ENCODE measurements at regions not wholly inside any gene's neighbourhood (a gene's known extent, or its start where the extent isn't known, plus 50 kb on each side); places are given as distances from the start of the nearest gene placed in this dataset.

DNA sequence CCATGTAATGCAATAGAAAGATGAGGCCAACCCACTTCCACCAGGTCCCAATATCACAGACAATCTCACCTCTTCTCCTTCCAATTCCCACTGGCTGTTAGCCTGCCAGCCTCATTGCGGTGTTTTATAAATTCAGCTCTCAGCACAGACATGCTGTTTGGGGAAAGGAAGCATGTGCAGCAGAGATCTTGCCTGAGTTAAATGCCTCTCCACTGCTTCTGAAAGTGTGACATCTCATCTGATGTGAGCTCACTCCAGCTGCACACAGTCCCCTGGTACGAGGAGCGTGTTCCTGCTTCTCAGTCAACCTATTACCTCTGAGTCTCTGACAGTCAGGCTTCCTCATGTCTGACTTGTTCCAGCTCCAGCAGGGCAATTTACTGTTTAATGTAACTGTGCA lies 122.7 kb upstream of the GUCY1A2 start:
- no peak for DNase-seq (ENCODE audit: low spot score)

GRCh38 chr11:107139396-107139795 lies 121.1 kb upstream of the GUCY1A2 start:
- no peak for DNase-seq (ENCODE audit: low spot score)

- no peak for DNase-seq (ENCODE audit: low spot score)
These were observed 118.6 kb upstream of the GUCY1A2 start for GRCh38 chr11:107136892-107137291.

GRCh38 chr11:107131756-107132155 lies 113.5 kb upstream of the GUCY1A2 start:
- DNase-seq (ENCODE audit: low spot score): no peak

DNA sequence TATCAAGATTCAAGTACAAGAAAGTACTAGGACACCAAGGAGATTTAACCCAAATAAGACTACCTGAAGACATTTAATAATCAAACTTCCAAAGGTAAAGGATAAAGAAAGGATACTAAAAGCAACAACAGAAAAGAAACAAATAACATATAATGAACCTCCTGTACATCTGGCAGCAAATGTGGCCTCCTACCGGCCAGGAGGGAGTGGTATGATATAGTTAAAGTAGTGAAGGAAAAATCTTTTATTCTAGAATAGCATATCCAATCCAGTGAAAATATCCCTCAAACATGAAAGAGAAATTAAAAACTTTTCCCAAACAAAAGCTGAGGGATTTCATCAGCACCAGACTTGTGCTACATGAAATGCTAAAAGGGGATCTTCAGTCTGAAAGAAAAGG lies 104.7 kb upstream of the GUCY1A2 start:
- DNase-seq (ENCODE audit: low spot score): no peak

DNA sequence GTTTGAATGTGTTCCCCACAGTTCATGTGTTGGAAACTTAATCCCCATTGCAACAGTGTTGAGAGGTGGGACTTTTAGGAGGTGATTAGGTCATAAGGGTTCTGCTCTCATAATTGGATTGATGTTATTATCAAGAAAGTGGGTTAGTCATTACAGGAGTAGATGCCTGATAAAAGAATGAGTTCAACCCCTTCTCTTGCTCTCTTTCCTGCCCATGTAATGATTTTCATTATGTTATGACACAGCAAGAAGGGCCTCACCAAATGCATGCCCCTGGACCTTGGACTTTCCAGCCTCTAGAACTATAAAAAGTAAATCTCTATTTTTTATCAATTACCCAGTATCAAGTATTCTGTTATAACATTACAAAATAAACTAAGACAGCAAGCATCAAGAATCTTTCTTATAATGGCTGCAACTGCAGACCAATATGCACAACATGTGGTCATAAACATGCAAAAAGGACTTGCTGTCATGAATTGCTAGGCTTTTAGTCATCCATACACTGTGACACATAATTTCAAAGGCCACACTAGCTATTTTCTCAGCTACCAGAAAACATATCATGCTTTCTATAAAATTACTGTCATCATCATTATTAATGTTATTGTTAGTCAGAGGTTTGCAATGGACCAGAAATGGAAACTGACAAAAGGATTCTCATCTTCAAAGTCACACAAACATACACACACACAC lies 99.9 kb upstream of the GUCY1A2 start:
- no peak for DNase-seq (ENCODE audit: low spot score)

GRCh38 chr11:107116358-107116757 lies 98.1 kb upstream of the GUCY1A2 start:
- no peak for DNase-seq (ENCODE audit: low spot score)

DNA sequence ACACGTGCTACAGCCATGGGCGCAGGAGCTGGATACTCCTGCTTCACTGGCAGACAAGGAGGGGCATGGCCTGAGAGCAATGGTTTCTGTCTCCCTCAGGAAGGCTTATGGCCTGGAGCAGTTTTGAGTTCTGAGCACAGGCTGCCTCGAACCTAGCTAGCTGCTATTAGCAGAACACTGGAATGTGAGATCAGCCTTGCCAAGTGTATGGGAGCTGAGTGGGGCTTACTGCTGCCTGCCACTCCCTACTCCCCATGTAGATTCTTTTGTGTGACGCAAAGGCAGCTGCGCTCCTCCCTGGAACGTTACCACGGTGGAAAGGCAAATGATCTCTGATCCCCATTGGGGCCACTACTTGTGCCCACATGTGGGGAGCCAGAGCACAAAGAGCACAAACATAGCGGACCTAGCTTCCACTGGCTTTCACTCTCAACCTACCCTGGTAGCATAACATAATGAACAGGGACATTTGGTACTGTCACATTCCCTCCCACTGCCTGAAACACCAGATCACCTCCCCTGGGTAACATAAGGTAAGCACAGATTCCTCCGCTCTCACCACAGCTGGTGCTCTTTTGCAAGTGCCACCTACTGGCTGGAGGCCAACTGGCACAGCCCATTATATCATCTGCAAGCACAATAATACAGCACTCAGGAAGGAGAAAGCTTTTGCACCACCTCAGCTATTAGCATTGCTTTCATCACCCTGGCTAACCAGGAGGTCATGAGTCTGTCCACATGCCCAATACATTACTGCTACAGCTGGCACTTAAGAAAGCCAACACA lies 84.6 kb upstream of the GUCY1A2 start:
- no peak for DNase-seq (ENCODE audit: low spot score)

GRCh38 chr11:107092667-107093066 lies 74.4 kb upstream of the GUCY1A2 start:
- no peak for DNase-seq (ENCODE audit: low spot score)

GRCh38 chr11:107078375-107078774 lies 60.1 kb upstream of the GUCY1A2 start:
- DNase-seq (ENCODE audit: low spot score): no peak

- DNase-seq (ENCODE audit: low spot score): no peak
These were observed 58.6 kb upstream of the GUCY1A2 start for GRCh38 chr11:107076832-107077231.

GRCh38 chr11:107071129-107071528 lies 52.9 kb upstream of the GUCY1A2 start:
- no peak for DNase-seq (ENCODE audit: low spot score)

Measured in GM03348 (cell line).